ENCODE measurements at regions not wholly inside any gene's neighbourhood (a gene's known extent, or its start where the extent isn't known, plus 50 kb on each side); places are given as distances from the start of the nearest gene placed in this dataset.

- TF ChIP-seq MAX (IDR thresholded peaks at IDR 0.05) (no peak), RAD21 (IDR thresholded peaks at IDR 0.05; ENCODE audit: low read depth) (no peak), TCF12 (IDR thresholded peaks at IDR 0.05; ENCODE audit: low read depth) (no peak), YY1 (IDR thresholded peaks at IDR 0.05; ENCODE audit: low read depth) (no peak), TEAD4 (IDR thresholded peaks at IDR 0.05) (no peak), TAF1 (IDR thresholded peaks at IDR 0.05; ENCODE audit: low read depth) (no peak), USF1 (IDR thresholded peaks at IDR 0.05) (no peak), CREB1 (IDR thresholded peaks at IDR 0.05; ENCODE audit: low read depth) (no peak), REST (IDR thresholded peaks at IDR 0.05; ENCODE audit: low read depth) (no peak), NFIC (IDR thresholded peaks at IDR 0.05) (no peak), EP300 (IDR thresholded peaks at IDR 0.05; ENCODE audit: borderline replicate concordance) (no peak), EGR1 (IDR thresholded peaks at IDR 0.05) (no peak), FOXM1 (IDR thresholded peaks at IDR 0.05; ENCODE audit: borderline replicate concordance, low read depth) (no peak), CEBPB (IDR thresholded peaks at IDR 0.05) (no peak), ZBTB7A (IDR thresholded peaks at IDR 0.05; ENCODE audit: low read depth) (no peak)
Measured at GRCh38 chr5:93327605-93328004, 253.4 kb downstream of the NR2F1-AS1 start.

- TF ChIP-seq CREB1 (IDR thresholded peaks at IDR 0.05; ENCODE audit: low read depth) (no peak), EP300 (IDR thresholded peaks at IDR 0.05; ENCODE audit: borderline replicate concordance) (no peak), TAF1 (IDR thresholded peaks at IDR 0.05; ENCODE audit: low read depth) (no peak), TEAD4 (IDR thresholded peaks at IDR 0.05) (no peak), EGR1 (IDR thresholded peaks at IDR 0.05) (no peak), ZBTB7A (IDR thresholded peaks at IDR 0.05; ENCODE audit: low read depth) (no peak)
Measured at GRCh38 chr5:93325946-93326345, 255.1 kb downstream of the NR2F1-AS1 start.

- TF ChIP-seq USF1 (IDR thresholded peaks at IDR 0.05) (no peak), MAX (IDR thresholded peaks at IDR 0.05) (no peak), REST (IDR thresholded peaks at IDR 0.05; ENCODE audit: low read depth) (no peak), RAD21 (IDR thresholded peaks at IDR 0.05; ENCODE audit: low read depth) (no peak), CREB1 (IDR thresholded peaks at IDR 0.05; ENCODE audit: low read depth) (no peak), FOXM1 (IDR thresholded peaks at IDR 0.05; ENCODE audit: borderline replicate concordance, low read depth) (no peak), YY1 (IDR thresholded peaks at IDR 0.05; ENCODE audit: low read depth) (no peak), ZBTB7A (IDR thresholded peaks at IDR 0.05; ENCODE audit: low read depth) (no peak), EGR1 (IDR thresholded peaks at IDR 0.05) (no peak), TCF12 (IDR thresholded peaks at IDR 0.05; ENCODE audit: low read depth) (no peak), EP300 (IDR thresholded peaks at IDR 0.05; ENCODE audit: borderline replicate concordance) (no peak), TAF1 (IDR thresholded peaks at IDR 0.05; ENCODE audit: low read depth) (no peak), TEAD4 (IDR thresholded peaks at IDR 0.05) (no peak), NFIC (IDR thresholded peaks at IDR 0.05) (no peak), CEBPB (IDR thresholded peaks at IDR 0.05) (no peak)
Measured at GRCh38 chr5:93322974-93323860, 257.8 kb downstream of the NR2F1-AS1 start.

GRCh38 chr5:93320920-93321445 is 260.0 kb downstream of the NR2F1-AS1 start:
- TF ChIP-seq YY1 (IDR thresholded peaks at IDR 0.05; ENCODE audit: low read depth) (no peak), RAD21 (IDR thresholded peaks at IDR 0.05; ENCODE audit: low read depth) (no peak), USF1 (IDR thresholded peaks at IDR 0.05) (no peak), EGR1 (IDR thresholded peaks at IDR 0.05) (no peak), REST (IDR thresholded peaks at IDR 0.05; ENCODE audit: low read depth) (no peak), MAX (IDR thresholded peaks at IDR 0.05) (no peak), EP300 (IDR thresholded peaks at IDR 0.05; ENCODE audit: borderline replicate concordance) (no peak), TEAD4 (IDR thresholded peaks at IDR 0.05) (no peak), CEBPB (IDR thresholded peaks at IDR 0.05) (no peak), ZBTB7A (IDR thresholded peaks at IDR 0.05; ENCODE audit: low read depth) (no peak), TCF12 (IDR thresholded peaks at IDR 0.05; ENCODE audit: low read depth) (no peak), FOXM1 (IDR thresholded peaks at IDR 0.05; ENCODE audit: borderline replicate concordance, low read depth) (no peak), NFIC (IDR thresholded peaks at IDR 0.05) (no peak), TAF1 (IDR thresholded peaks at IDR 0.05; ENCODE audit: low read depth) (no peak), CREB1 (IDR thresholded peaks at IDR 0.05; ENCODE audit: low read depth) (no peak)
